HG03175 (cell line): ENCODE measurements at regions not wholly inside any gene's neighbourhood (a gene's known extent, or its start where the extent isn't known, plus 50 kb on each side); places are given as distances from the start of the nearest gene placed in this dataset.

ENCODE experiments used
- ATAC-seq: cut with Tn5 transposase; IDR thresholded peaks from one replicate; pipeline ENCODE4 v1.9.1; 2021; ENCODE audit warnings: mild to moderate bottlenecking, moderate library complexity; ENCODE audit not compliant: unreplicated experiment

- ATAC-seq = no peak
Measured at GRCh38 chr20:21002486-21002885, 103.7 kb downstream of the LINC00237 start.

- no peak for ATAC-seq
Measured at GRCh38 chr20:20993372-20993771, 112.8 kb downstream of the LINC00237 start.

DNA sequence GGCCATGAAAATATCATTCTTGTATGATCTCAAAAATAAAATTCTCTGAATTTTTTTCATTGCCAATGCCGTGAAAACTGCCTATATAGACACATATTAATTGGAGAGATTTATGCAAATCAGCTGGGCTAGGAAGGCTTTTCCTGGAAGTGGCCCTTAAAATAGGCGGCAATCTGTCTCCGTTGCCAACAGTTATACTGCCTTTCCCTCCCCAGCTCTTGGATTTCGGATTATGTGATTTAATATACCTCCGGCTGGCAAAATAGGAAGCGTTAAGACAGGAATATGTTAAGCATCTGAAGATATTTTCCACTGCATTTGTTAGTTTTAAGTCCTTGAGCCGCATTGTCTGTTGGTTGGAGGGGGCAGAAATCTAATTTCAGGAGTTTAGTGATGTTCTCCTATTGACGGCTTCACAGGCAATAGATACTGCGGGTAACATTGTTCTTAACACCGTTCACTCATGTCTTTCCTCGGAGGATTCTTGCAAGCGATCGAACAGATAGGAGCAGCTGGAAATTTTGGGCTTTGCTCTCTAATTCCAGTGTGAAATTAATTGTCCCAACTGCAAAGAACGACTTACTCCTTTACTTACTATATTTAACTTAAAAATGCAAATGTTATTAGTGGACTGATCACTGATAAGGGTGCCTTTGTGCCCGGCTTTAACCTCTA lies 113.3 kb downstream of the LINC00237 start:
- no peak for ATAC-seq

GRCh38 chr20:20992277-20992676 lies 113.9 kb downstream of the LINC00237 start:
- no peak for ATAC-seq

DNA sequence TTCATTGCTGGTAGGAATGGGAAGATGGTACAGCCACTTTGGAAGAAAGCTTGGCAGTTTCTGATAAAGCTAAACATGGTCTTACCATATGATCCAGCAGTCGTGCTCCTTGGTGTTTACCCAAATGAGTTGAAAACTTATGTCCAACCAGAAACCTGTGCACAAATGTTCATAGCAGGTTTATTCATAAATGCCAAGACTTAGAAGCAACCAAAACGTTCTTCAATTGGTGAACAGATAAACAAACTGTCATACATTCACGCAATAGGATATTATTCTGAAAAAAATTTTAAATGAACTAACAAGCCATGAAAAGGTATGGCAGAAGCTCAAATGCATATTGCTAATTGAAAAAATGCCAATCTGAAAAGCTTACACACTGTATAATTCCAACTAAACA lies 117.1 kb downstream of the LINC00237 start:
- ATAC-seq = no peak

DNA sequence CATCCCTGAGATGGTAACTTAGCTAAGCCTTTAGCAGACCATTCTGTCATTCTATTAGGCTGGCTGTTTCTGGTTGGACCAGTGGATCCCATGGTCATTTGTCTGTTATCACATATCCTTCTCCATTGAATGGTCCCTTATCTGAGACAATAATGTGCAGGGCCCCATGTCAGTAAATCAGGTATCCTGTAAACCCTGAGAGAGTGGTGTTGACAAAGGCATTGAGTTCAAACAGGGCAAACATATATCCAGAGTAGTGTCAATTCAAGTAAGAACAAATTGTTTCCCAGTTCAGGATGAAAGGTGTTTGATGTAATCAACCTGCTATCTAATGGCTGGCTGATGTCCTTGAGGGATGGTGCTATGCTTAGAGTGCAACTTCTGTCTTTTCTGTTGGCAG lies 126.2 kb downstream of the LINC00237 start:
- ATAC-seq = no peak

- no peak for ATAC-seq
Measured at GRCh38 chr20:20977786-20978185, 128.4 kb downstream of the LINC00237 start.

GRCh38 chr20:20972490-20972889 lies 133.7 kb downstream of the LINC00237 start:
- no peak for ATAC-seq

GRCh38 chr20:20971810-20972209 lies 134.3 kb downstream of the LINC00237 start:
- ATAC-seq = no peak

DNA sequence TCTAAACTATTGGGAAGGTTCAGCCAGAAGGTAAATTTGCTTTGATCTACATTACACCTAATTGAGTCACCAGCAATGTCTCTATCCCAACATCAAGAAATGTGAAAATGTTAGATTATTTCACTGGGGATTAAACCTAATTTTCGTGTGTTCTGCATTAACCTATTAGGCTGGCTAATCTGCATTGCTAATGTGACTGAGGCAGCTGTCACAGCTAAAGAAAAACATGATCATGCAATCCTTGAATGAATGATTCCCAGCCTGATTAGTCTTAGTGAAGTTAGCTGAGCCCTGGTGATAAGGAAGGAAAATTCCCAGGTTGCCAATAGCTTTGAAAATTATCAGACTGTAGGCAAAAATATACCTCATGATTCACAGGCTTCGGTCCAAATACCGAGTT lies 135.3 kb downstream of the LINC00237 start:
- no peak for ATAC-seq

- no peak for ATAC-seq
Measured at GRCh38 chr20:20969701-20970280, 136.4 kb downstream of the LINC00237 start.

DNA sequence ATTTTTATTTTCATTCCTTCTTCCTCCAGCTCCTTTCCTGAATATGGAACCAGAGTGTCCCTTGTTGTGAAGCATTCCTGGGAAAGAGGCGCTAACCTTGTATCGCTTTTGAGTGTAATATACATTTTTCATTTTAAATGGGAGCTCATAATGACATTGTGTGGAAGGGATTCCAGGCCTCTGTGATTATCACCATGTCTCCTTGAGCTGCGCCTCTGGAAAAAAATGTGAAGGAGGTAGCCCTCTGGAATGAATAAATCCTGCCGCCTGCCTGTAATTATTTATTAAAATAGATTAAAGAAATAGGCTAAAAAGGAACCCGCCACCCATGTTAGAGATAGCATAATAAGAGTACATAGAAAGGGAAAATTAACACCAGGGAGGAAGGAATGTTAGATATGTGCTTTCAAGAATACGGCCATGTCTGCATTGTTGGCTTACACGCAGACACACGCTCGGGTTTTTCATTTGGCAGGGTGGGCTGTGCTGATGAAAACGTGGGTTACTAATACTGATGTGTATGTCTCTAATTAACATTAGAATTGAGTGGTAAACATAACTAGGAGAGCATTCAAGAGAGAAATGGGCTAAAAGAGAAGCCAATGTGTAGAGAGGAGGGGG lies 138.5 kb downstream of the LINC00237 start:
- no peak for ATAC-seq

DNA sequence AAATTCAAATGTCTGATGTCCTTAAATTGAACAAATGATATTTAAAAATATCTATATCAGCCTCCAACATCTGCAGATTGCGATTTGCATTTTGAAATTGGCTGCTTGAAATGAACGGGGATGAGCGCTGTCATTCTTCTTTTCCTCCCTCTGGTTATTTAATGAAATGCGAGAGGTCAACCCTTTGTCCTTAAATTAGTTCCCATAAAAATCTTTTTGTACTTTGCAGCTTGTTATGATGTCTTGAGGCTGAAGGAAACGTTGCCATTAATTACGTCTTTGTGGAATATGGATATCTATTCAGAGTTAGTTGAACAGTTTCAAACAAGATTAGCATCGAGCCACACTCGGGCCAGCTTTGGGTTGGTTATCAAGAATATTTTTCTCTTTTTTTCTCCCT lies 140.0 kb downstream of the LINC00237 start:
- ATAC-seq = no peak

- ATAC-seq = no peak
Measured at GRCh38 chr20:20959031-20959755, 147.0 kb downstream of the LINC00237 start.

DNA sequence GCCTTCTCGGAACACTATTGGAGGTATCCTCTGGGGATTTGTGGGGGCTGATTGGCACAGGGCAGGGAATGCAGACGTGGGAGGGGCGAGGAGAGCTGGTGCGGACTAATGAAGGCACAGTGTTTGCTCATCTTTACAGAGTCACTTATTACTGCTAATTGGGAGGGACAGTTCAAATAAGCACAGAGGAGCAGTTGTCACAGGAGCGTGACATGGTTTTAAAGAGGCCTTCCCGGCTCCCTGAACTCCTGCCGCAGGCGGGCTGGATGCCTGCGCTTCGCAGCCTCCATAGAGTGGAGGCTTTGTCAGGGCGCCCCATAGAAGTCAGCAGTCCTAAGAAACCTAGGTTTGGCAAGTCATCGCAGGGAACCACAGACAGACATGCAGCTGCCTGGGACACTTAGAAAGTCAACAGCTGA lies 149.6 kb downstream of the LINC00237 start:
- no peak for ATAC-seq

DNA sequence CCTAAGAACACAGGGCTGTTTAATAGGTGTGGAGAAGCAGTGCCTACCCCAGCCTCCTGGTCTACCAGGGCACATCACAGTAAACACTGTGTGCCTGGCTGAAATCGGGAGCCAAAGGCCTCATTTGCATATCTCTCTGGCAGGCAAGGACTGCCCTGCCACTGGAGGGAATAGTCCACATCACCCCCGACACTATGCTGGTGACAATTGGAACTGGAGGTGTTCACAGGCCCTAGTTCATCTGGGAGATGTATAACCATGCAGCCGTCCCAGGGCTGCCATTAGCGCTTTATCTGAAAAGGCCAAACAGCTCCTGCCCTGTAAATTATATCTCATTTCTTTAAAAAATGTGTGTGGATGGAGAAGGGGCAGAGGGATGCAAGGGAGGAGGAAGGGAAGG lies 150.3 kb downstream of the LINC00237 start:
- ATAC-seq = no peak

- ATAC-seq = peak; percentile 39
Measured at GRCh38 chr20:20953738-20954618, 152.2 kb downstream of the LINC00237 start.

- ATAC-seq = no peak
Measured at GRCh38 chr20:20950620-20951019, 155.5 kb downstream of the LINC00237 start.

GRCh38 chr20:20946122-20946759 lies 159.9 kb downstream of the LINC00237 start:
- no peak for ATAC-seq

DNA sequence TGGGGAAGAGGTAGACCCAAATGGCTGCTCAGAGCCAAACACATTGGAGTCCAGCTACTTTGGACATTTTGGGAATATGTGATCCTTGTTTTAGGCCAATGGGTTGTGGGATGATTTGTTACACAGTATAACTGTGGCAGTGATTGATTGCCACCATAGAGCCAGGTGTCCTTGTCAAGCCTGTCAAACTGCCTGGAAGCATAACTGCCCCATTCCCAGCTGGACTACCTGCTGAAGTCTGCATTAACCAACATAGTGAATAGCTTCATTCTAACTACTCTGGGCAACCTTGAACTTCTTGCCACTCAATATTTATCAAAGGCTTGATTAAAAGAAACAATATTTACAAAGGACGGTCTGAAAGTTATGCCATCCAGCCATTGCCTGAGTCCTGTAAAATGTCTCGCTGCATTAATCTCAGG lies 164.7 kb downstream of the LINC00237 start:
- ATAC-seq = no peak
